NCI-H2171 (cell line): ENCODE measurements at regions not wholly inside any gene's neighbourhood (a gene's known extent, or its start where the extent isn't known, plus 50 kb on each side); places are given as distances from the start of the nearest gene placed in this dataset.

Experiments
- DNase-seq: peaks from one replicate; lab custom pipeline; 2025; lab: John Stamatoyannopoulos, UW

DNA sequence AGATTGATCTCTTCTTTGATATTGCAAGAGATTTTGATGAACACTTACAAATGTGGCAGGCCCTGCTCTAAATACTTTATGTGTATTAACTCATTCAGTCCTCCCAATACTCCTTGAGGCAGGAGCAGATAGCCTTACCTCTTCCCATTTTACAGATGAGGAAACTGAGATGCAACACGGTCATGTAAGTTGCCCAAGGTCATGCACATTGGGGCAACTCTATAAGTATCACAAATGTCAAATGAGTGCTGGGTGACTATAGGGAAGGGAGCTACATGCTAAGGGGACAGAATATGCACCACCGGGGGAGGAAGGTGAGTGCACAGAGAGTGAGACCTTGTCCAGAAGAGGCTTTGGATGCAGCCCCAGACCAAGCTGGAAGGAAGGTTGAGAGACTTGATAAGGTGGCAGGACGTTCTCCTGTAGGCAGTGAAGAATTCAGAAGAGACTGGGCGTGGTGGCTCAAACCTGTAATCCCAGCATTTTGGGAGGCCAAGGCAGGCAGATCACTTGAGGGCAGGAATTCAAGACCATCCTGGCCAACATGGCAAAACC, 132.3 kb upstream of the PWP1 start:
- no peak for DNase-seq

DNA sequence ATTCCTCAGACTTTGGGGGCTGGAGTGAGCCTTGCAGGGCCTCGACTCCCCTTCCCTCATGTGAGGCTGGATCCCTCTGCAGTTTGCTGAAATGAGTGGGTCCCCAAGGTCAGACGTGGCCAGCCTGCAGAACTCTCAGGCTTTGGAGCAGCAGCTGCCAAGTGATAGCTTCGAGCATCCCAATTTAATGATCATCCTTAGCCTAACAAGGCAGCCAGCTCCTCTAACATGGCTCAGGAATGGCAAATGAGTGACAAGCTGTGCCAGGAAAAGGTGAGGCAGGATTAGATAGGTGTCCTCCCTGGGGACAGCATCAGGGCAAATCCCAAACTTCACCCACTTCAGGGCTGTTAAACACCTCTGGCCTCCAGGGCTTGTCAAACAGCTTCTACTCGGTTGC, 130.7 kb upstream of the PWP1 start:
- no peak for DNase-seq

DNA sequence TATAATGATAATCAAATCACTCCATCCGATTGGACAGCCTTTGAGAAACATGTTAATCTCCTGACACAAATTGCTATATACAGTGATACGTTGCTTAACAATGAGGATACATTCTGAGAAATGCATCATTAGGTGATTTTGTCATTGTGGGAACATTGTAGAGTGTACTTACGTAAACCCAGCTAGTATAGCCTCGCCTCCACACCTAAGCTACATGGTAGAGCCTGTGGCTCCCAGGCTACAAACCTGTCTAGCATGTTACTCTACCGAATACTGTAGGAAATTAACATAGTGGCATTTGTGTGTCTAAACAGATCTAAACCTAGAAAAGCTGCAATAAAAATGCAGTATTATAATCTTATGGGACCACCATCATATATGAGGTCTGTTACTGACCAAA, 128.6 kb upstream of the PWP1 start:
- no peak for DNase-seq

DNA sequence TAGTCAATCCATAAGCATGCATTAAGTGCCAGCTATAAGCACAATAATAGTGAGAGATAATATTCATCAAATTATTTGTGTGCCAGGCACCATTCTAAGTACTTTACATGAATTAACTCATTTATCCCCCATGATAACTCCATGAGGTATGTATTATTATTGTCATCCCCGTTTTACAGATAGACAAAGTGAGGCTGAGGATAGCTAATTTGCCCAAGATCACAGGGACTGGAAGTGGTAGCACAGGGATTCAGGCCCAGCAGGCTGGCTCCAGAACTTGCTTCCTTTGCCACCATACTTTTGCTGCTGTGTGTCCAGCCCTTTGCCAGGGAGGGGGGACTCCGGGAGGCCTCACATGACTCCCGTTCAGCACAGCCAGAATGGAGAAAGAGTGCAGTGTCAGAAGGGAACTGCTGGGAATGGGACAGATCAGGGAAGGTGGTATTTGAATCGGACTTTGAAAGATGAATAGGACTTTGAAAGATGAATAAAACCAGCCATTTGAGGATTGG, 128.0 kb upstream of the PWP1 start:
- DNase-seq = no peak

DNA sequence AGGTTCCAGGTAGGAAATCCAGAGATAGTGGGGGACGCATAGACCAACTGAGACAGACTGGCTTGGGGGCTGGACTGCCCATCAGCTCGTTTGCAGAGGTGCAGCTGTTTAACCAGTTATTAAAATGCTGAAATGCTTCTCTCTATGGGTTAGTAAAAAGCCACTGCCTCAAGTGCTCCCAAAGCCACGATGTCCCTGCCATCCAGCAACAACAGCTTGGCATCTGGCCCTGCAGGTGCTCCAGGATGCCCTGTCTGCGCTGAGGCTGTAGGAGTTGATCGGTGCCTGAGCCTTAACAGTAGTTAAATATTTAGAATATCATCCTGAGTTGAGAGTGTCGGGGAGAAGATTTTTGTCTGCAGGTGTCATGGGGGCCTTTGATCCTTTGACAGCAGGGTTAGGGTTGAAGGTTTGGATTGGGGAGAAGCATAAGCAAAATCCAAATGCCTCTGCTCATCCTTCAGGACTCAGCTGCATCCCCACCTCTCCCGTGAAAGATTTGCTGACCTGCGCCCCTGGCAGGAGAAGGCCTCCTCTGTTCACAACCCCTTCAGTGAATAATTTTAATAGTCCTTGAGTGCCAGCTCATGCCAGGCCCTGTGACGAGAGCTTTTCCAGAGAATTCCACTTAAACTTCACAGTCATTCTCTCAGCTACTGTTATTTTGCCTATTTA, 127.3 kb upstream of the PWP1 start:
- DNase-seq = no peak

DNA sequence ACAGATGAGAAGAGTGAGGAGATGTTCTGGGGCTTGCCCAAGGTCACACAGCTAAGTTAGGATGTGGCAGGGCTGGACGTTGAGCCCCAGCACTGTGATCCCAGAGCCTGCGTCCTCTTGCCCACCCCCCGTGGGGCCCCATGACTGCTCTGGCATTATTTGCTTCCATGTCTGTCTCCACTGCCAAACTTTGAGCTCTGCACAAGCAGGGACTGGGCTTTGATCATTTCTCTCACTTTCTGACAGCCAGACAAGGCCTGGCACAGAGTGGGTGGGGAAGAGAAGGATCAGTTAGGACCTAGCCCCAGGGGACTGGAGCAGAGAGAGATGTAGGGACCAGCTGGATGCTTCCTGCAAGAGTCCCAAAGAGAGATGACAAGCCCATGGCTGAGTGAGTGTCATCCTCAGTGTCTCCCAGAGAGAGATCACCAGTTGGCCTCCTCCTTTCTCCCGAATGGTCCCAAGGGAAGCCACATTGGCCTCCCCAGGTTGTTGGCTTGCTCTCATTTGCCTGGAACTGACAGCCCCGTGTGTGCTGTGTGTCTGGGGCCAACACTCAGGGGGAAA, 126.7 kb upstream of the PWP1 start:
- DNase-seq = no peak

DNA sequence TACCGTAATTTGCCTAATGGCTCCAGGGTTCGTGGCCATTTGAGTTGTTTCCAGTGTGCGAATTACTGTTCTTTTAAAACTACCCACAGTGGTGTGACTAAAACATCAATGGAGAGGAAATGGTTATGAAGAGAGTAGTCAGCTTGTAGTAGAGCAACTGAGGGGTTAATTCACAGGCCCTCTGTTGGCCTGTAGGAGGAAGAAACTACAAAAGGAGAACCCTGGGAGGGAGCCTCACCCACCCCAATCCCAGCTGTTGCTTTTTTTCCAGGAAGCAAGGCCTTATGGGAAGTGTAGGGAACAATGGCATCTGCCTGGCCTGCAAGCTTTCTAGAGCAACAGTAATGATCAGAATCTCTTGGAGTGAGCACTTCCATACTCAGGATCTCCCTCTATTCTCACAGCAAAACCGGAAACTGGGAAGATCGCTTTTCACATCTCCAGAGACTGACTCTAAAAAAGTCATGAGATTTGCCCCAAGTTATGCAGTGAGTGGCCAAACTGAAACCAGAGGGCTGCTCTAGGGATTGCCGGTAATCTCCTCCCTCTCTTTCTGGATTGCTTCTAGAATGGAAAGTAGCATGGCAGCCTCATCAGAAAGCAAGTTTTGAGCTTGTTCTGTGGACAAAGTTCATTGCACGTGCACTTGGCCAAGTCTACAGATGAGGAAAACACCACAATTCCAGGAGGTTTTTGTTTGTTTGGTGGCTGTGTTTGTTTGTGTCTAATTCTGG, 125.3 kb upstream of the PWP1 start:
- DNase-seq = peak; percentile 28

DNA sequence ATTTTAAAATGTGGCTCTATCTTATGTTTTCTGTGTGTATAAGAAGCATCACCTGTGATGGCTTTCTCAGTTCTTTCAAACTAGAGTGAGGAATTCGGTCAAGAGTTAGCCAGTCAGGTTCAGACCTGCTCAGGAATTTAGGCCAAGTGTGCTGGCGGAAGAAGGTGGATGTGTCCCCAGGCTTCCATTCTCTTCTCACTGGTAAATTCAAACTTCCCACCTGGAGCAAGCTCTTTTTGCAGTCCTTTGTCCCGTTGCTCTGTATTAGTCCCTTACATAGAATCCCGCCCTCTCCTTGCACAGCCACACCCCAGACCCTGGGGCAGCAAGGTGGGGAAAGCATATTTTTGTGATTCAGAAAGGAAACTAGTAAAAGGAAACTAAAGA, 124.7 kb upstream of the PWP1 start:
- DNase-seq = no peak

DNA sequence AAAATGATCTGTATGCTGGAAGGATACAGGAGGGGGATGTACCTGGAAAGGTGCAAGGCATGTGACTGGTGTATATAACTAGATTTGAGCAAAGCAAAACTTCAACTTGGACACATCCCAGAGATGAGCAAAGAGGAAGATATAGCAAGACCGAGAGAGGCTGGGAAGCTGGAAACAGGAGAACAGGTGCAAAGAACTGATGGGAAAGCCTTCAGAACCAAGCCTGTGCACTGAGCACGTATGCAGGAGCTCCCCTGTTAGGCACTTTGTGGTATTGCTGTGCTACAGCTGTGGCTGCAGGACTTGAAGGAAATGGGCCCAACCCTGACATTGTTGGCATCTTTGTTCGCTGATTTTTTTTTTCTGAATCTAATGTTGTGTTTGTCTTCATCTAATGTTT, 120.7 kb upstream of the PWP1 start:
- no peak for DNase-seq

DNA sequence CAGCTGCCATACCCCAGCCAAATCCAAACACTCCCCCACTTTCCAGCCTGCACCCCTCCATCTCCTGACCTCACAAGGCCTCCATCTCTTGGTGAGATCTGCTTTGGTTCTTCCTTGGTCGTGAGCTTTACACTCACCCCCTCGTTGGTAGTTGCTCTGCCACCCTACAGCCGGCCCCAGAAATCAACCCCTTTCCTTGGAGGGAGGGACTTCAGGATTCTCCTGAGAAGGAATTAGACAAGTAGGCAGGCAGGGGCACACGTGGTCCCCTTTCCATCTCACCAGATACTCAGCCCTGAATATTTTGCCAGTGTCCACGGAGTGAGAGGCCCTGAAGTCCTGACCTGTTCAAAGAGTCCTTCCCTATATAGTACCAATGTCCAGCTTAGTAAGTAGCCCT, 120.0 kb upstream of the PWP1 start:
- no peak for DNase-seq

DNA sequence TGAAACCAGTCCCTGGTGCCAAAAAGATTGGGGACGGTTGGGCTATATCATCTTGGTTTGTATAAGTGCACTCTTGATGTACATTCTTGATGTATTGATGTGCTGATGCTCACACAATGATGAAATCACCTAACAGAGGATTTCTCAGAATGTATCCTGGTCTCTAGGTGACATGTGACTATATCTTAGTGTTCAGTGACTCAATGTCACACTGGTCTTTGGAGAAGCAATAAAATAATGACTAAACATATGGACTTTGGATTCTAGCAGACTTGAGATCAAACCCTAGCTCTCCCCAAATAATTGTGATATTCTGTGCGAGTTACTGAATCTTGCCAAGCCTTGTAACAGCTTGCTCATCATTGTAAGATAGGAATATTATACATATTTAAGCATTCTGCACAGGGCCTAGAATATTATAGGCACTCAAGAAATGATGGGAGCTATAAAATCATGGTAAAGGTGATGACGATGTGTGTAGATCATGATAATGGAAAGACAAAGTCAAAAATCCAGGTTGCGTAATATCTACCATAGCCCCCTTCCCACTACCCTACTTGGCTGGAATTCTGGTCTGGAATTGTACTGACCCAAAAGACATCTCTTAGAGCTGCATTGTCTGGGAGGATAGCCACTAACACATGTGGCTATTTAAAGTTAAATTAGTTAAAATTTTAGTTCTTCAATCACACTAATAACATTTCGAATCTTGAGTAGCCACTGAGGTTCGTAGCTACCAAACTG, 117.6 kb upstream of the PWP1 start:
- no peak for DNase-seq

DNA sequence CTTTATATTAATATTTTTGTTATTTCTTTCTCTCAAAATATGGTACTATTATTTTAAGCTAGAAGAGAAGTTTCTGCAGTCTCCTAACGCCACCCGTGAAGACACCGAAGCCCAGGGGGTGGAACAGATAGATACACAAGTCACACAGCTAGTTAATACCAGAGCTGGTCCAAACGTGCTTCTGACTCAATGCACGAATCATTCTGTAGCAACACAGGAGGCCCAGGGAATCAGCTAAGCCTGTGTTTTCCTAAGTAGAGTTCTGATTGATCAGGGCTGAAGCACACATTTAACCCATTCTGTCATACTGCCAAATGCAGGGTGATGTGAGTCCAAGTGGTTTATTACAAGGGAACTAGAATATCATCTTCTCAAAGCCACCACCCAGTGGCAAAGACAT, 116.9 kb upstream of the PWP1 start:
- no peak for DNase-seq

DNA sequence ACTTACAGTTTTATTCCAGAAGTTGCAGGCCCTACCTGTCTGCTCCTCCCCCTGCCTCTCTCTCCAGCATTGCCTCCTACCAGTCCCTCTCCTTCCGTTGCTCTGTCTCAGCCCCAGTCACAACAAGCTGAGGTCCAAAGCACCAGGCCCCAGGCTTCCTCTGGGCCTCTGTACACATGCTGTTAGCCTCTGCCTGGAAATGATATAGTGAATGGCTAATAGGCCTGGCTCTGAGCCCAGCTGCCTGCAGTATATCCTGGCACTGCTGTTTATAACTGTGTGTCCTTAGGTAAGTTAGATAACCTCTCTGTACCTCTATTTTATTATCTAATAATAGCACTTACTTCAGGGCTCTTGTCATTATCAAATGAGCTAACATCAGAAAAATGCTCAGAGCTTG, 114.9 kb upstream of the PWP1 start:
- DNase-seq = no peak

DNA sequence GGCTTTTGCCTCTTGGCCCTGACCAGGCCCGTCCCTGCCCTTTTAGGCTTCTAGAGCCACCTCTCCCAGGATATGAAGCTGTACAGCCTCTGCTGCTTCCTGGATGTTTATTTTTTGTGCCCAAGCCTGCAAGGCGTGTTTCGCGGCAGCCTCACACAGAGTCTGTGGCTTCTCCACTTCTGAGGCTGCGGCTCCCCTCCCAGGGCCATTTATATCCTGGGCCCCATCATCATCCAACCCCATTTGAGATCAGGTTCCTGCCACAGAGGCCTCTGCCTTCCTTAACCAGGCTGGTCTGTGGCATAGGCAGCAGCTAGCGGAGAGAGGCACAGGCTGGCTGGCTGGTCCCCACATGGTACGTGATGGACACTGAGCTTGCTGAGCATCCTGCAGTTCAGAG, 114.1 kb upstream of the PWP1 start:
- no peak for DNase-seq

DNA sequence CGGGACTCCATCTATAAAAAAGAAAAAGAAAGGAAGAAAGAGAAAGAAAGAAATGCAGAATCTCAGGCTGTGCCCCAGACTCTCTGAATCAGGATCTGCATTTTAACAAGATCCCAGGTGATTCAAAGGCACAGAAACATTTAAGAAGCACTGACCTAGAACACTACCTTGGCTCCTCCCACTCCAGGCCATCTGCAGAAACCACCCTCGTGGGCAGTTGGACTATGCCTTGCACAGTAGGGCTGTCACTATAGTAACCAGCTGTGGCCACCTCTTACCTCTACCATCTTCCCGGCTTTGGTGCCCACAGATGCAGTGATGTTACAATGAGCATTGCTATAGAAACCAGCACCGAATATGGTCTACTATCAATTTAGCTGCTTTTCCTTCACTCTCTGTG, 110.9 kb upstream of the PWP1 start:
- DNase-seq = no peak

DNA sequence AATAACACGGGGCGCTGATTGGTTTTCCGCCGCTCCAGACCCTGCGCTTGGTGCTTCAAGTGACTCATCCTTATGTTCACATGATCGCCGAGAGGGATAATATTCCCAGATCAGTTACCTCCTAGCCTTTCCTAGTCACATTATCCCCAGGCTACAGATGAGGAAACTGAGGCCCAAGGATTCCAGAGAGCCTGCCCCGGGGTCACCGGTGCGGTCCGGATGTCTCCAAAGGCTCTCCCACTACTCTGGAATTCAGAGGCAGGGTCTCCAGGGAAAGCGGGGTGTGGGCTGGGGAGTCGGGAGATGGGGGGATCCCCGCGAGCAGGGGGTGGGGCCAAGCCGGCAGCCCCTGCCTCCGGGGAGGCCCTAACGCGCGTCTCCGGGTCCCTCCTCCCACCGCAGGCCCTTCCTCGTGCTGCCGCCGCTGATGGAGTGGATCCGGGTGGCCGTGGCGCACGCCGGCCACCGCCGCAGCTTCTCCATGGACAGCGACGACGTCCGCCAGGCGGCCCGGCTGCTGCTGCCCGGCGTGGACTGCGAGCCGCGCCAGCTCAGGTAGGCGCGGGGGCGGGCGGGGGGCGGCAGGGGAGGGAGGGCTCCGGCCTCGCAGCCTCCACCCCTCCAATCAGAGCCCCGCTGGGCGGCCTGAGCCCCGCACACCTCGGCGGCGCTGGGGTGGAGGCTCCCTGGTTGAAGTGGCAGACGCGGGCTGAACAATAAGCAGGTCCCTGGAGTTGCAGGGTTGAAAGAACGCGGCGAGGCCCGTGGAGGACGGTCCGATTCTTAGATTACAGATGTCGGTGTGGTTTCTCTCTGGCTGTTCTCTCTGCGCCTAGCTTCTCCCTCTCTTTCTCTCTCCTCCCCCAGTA, 104.6 kb upstream of the PWP1 start:
- no peak for DNase-seq

DNA sequence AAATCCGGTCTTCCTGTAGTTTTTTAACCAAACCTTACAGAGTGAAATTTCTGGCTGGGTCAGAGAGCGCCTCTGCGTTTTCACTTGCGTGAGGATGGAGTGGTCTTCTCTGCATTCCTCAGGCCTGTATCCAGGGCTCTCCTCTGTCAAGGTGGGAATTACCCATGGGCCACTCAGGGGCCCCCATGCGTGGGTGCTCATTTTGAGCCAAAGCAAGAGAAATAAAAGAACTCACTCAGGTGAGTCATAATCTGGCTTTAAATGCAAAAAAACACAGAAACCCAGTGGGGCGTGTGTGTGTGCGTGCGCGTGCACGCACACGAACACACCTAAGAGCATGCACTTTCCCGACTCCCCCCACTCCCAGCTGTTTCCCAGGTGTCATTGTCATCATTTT, 104.0 kb upstream of the PWP1 start:
- no peak for DNase-seq

DNA sequence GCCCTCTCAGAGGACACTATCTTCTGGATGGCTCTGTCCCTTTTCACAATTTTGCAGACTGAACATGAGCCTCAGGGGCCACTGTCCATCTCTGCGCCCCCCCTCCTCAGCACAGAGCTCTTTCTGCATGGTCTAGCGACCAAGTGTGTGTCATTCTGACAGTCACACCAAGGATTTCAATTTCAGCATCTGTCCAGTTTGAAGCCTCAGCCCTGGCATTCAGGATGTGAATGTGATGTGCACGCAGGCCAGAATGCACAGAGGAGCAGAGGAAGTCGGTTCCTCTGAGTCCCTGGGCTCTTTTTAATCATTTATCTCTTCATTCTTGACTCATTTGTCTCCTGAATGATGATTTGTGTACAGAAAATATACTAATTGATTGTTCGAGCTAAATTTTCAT, 102.0 kb upstream of the PWP1 start:
- DNase-seq = no peak

DNA sequence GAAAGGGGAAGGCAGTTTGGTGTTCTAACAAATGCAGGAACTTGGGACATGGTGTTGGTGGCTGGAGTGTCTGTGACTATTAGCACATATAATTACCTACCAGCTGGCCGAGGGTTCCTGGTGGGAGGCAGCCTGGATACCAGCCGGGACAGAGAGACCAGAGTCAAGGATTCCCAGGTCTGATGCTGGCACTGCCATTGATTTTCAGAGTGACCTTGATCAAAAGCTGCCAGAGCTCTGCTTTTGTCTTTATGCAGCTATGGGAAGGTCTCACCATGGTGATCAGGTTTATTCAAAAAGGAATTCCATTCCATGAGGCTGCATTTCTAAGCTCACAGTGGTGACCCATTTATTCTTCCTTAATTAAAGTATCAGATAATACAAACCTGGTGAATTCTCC, 101.0 kb upstream of the PWP1 start:
- no peak for DNase-seq

DNA sequence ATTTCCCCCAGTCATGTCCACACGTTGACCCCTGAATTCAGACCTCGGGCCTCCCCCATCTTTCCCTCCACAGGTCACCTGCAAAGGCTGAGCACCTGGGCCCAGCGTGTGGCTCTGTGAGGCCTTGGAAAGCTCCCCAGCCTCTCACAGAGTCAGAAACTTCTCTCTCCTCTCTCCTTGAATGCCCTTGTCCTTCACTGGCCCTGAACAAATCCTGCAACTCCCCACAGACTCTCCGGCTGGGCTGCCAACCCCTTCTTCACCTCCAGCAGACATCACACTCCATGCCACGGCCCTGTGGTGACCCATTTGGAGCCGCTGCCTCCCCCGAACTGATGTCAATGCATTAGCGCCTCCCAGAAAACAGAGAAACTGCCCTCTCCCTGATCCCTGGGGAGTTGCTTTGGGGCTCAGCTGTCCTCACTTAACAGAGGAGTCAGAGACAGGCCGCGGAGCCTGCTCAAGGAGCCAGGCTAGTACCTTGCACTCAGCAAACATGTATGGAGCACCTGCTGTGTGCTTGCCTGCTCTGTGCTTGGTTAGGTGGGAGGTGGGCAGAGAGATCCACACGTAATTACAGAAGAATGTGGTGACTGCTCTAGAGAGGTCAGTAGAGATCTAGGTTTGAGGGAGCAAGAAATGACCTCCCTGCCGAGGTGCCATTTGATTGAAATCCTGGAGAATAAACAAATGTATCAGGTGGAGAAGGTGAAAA, 99.2 kb upstream of the PWP1 start:
- DNase-seq = no peak

DNA sequence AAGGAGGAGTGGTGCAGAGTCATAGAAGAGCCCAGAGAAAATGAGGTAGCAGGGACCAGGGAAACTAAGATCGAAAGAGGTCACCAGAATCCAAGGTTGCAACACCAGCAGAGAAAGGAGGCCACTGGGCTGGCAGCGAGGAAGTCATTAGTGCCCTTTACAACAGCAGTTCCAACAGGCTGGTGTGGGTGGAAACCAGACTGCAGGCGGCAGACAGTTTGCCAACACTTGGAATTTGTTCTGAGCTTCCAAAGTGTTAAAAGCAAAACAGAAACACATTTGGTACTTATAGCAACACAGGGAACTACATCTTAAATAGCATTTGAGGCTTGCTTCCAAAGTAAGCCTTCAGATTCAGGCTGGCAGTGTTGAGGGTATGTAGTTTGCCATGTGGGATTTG, 95.2 kb upstream of the PWP1 start:
- no peak for DNase-seq
